ENCODE measurements at regions not wholly inside any gene's neighbourhood (a gene's known extent, or its start where the extent isn't known, plus 50 kb on each side); places are given as distances from the start of the nearest gene placed in this dataset.
"Not testable (repeated sequence)": the region's sequence is repeated elsewhere in the genome, so short reads cannot be mapped to it uniquely, and the experiment has no call there.

DNA sequence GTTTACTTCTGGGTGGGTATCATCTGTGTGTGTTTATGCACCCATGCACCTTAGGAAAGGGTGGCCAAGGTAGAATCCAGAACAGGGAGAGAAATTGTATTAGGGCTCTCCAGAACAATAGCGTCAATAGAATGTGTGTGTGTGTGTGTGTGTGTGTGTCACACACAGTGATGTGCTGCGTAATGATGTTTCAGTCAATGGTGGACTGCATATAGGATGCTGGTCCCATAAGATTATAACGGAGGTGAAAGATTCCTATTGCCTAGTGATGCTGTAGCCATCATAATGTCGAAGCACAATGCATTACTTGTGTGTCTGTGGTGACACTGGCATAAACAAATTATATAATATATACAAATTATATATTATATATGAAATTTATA lies 69.3 kb upstream of the PRR23C start:
- DNase-seq = no peak

DNA sequence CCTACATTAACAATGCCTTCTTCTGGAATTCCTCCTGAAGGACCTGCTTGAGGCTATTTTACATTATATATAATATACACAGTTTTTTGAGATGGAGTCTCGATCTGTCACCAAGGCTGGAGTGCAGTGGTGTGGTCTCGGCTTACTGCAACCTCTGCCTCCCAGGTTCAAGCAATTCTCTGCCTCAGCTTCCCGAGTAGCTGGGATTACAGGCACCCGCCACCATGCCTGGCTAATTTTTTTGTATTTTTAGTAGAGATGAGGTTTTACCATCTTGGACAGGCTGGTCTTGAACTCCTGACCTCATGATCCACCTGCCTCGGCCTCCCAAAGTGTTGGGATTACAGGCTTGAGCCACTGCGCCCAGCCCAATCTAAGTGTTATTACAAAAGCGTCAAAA lies 71.9 kb upstream of the PRR23C start:
- not testable (repeated sequence) for DNase-seq

DNA sequence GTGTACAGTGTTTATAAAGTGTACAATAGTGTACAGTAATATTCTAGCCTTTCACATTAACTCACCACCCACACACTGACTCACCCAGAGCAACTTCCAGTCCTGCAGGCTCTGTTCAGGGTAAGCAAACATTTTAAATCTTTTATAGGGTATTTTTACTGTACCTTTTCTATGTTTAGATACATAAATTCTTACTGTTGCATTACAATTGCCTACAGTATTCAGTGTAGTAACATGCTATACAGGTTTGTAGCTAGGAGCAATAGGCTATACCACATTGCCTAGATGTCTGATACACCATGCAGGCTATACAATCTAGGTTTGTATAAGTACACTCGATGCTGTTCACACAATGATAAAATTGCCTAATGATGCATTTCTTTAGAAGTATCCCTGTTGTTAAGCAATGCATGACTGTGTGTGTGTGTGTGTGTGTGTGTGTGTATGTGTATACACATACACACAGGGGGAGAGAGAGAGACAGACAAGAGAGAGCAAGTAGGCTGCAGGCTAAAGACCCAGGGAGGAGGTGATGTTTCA lies 72.5 kb upstream of the PRR23C start:
- no peak for DNase-seq

DNA sequence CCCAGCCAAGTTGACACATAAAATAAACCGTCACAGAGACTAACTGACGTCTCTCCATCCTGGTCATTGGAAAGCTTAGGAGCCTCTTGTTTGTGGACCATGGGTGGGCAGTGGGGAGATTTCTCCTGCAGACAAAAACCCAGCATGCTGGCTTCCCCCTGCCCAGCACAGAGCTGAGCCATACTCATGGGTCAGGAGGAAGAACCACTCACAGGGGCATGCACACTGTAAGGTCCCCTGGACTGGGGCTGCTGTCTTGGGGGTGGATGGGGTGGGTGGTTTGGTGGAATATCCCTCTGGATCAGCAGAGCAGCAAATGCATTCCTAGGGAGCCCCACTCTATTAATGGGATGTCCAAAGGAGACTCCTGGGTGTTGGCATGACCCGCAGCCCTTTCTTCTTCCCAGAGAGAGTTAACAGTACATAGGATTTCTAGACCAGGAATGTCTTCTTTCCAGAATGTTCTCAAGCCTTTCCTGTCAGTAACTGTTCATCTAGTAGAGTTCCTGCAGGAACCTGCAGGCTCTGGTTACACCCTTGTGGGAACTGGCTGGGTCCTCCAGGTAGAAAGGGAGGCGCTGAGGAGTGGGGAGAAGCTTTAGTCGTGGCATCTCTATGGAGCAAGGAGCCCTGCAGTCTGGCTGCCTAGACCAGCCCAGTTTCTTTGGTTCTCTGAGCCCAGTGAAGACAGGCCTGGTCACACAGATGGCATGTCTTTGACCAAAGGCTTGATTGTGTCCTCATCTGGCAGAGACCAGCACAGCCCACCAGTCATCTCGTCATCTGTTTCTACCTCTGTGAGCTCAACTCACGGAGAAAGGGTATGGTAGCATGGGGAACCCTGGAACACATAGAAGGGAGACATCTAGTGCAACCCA lies 73.4 kb upstream of the PRR23C start:
- no peak for DNase-seq

DNA sequence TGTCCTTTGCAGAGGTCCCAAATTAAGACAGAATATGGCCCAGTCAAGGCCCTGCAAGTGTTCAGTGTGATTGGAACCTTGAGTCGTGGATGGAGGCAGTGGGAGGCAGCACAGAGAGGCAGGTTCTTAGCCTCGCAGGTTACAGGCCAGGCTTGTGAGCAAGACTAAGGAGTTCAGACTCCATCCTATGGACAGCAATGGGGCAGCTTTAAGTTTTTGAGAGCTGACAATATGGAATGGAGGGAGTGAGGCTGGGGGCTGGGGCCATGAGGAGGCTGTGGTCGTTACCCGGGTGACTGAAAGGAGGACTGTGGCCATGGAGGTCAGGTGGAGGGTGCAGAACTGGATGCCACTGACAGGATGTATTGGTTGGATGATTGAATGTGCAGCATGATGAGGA lies 74.1 kb upstream of the PRR23C start:
- no peak for DNase-seq

DNA sequence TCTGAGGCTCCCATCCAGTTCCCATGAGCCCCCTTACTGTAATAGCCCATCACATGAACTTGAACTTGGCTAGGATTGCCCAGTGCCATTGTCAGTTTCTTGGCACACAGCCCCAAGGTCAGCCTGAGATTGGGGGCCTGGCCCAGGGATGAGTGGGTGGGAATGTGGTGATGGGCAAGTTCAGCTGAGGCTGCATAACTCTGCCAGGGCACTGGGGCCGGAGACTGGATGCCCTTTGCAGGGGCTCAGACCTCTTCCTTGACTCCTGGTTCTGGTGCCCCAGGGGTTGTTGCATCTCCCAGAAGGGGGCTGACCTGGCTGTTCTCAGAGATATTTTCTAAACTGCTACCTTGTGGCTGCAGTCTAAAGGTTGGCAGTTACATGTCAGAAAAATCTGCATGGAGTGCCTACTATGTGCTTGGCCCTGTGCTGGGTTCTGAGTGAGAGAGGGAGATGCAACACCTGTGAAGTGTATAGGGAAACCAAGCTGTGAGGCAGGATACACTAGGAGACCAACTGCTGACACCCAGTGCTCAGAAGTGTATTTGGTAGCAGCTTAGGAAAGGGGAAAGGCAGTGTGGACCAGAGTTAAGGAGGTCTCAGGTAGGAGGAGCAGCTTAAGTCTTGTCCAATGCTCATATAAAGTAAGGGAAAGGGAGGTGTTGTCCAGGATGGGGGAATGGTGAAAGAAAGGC lies 74.8 kb upstream of the PRR23C start:
- no peak for DNase-seq

DNA sequence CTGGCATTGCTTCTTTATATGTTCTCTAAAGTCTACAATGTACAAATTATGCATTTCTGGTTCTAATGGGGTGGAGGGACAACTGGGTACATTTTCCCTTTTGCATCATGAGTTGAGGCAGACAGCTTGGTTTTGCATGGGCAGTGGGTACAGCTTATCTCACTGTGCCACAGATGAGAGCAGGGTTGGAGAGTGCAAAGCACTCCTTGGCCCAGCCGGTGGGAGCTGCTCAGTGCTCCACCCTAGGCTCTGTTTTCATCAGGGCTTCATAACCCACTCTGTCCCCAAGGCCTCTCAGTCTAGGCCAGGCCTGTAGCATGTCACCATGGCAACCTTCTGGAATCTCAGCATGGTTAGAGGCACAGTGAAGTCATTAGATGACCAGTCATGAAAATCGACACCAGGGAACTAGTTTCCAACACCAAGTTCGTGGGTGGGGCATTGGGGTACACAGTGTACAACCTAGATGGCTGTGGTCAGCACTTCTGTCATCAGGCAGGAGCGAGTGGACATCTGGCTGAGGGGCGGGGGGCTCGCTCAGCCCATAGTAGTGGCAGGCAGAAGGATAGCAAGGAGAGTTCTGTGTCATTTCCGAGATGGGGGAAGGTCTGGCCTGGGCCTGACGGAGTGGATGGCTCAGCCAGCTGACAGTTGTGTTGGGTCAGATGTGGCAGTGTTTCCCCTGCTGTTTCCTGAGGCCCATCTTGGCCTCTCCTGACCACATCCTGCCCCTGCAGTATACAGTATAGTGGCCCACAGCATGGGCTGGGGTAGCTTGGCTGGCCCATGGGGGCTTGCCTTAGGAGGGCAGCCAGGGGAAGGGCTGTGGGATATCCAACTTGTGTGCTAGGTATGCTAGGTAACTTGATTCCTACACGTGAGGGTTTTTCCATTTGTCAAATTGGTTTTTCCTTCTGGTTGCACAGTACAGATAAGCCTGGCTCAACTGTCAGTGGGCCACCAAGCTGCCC lies 75.7 kb upstream of the PRR23C start:
- DNase-seq = peak; percentile 59

DNA sequence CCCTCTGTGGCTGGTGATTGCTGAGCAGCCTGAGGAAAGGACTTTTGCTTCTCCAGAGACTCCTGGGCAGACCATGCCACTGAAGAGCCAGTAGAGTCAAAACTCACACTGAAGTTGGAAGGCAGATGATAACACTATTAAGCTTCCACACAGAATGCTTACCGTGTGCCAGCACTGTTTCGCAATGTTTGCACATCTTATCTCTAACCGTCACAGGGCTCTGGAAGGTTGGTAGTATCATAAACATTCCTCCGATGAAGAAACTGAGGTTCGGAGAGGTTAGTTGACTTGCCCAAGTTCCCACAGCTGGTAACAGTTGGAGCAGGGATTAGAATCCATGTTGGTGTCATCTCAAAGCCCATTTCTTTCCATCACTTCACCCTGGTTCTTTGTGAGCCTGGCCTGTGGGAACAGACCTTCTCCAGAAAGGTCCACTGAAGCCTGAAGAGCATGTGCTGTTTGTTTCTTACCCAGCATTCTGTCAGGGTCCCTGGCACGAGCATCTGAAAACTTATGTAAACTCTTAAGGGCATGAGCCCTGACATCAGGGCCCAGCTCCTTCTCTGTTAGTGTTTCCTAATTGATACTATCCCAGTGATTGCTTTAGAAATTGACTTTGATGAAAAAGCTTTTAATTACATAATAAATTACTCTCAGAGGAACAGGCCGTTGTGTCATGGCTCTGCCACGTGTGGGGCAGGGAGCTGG lies 77.0 kb upstream of the PRR23C start:
- no peak for DNase-seq

DNA sequence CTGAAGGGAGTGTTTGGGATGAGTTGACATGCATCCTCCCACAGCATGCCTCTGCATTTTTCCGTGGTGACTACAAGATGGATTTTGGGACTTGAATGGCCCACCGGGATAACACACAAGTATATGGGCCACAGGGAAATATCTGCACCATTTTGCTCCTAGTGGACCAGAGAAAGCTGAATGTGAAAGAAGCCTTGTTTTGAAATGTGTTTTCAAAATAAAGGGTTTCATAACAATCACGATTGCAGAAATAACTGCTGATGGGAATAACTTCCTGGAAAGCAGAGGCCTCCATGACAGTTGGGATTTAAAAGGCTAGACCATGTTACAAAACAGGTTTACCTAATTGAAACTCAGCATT lies 77.5 kb upstream of the PRR23C start:
- DNase-seq = no peak

DNA sequence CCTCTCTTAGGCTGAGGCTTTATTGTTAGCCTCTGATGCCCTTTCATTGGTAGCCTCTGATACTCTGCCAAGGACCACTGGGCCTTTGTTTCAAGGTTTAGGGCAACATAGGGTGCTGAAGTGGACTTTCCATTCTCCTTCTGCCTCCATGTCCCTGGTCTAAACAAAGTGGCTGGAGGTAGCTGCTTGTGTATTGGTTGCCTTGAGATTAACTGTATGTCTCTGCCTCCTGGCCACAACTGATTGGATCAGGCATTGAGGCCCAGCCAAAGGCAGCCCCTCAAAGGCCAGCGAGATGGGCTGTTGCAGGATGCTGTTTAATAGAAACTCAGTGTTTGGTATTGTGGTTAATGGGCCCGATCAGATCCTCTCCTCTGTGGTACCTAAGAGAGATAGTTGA lies 77.9 kb upstream of the PRR23C start:
- DNase-seq = no peak

DNA sequence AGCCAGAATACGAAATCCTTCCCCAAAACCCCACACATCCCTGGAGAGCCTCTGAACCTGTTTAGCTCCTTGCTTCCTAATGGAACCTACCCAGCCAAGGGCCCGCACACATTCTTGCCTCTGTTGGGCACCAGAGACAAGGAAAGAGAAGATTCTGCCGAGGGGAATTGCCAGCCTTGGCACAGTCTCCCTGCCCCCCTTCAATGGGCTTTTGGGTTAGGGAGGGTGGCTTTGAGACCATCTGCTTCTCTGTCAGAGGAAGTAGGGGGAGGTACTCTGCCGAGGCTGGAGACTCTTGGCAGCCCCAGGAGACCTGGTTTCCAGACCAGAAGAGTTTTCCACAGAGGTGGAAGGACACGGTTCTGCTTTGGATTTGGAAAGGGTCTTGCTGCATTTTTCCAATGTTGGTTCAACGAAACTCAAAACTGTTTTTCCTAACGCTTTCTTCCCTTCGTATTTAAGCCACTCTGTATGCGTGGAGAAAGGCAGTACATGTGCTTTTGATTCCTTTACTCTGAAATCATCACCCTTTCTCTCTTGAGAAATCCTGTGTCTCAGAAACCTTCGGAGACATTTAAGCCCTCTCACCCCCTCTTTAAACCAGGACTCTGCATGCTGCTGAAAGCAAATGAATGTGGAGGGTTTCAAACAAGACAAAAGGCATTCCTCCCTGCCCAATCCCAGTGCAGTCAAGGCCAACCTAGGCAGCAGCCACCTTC lies 78.8 kb upstream of the PRR23C start:
- DNase-seq = no peak

DNA sequence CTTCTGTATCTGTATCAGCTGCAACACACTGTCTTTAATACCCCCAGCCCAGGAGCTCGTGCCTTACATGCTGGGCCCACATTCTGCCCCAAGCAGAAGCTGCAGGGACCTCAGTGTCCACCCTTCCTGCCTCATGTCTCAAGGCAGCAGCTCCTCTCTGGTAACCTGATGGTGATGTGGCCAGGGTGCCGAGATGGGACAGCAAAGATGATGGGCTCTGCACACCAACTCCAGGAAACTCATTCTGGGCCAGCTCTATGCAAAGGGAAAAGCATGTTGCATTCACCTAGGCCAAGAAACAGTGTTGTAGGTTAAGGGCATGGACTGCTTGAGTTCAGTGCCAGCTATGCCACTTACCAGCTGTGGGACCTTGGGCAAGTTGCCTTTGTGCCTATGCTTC lies 79.5 kb upstream of the PRR23C start:
- no peak for DNase-seq

DNA sequence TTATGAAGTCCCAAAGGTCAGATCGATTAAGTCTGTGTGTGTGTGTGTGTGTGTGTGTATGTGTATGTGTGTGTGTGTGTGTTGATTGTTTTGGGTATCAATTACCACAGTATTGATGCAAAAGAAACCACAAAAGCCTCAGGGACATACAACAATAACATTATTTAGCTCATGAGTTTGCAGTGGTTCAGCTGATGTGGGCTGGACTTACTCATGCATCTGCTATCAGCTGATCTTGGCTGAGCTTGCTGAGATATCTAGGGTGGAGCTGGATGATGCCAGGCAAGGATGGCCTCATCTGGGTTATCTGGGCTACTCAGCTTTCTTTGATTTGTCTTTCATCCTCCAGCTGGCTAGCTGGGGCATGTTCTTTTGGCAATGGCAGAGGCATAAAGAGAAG lies 82.4 kb upstream of the PRR23C start:
- DNase-seq = no peak

DNA sequence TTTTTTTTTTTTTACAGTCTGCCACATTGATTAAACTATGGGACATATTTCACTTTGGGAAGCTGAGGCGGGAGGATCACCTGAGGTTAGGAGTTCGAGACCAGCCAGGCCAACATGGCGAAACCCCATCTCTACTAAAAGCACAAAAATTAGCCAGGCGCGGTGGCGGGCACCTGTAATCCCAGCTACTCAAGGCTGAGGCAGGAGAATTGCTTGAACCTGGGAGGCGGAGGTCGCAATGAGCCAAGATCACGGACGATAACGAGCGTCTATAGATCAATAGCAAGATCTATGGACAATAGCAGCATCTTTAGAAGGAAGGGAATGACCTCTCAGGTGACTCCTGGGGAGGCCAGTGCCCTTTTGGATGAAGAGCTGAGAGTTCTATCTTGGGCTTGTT lies 82.9 kb upstream of the PRR23C start:
- not testable (repeated sequence) for DNase-seq

DNA sequence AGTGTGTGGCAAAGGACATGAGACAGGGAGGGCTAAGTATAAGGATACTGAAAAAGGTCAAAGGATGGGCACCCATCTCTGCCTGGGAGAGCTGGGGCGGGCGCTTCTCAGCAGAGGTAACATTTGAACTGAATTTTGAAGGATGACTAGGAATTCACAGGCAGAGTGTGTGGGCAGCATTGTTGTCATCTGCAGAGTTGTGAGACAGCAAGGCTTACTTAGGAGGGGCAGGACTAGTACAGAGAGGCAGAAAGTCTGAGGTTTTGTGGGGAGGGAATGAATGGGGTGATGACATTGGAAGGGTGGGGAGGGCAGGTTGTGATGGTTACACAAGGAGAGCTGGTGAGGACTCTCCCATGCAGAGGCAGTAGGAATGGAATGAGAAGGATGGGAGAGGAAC lies 84.1 kb upstream of the PRR23C start:
- DNase-seq = no peak

DNA sequence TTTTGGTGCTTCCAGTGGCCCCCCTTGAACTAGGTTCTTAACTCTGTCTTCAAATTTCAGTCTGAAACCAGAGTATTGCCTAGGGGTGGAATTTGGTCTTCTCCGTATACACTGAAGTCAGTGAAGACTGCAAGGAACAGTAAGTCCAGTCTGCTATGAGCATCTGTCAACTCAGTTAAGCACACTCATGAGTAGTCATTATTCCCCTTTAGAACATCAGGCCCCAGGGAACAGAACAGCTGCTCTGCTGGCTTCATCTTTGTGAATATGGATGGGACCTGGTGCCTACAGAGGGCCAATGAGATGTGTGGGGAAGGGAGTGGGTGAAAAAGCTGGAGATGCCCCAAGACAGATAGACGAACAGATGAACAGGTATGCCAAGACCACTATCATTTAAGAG lies 85.2 kb upstream of the PRR23C start:
- no peak for DNase-seq

DNA sequence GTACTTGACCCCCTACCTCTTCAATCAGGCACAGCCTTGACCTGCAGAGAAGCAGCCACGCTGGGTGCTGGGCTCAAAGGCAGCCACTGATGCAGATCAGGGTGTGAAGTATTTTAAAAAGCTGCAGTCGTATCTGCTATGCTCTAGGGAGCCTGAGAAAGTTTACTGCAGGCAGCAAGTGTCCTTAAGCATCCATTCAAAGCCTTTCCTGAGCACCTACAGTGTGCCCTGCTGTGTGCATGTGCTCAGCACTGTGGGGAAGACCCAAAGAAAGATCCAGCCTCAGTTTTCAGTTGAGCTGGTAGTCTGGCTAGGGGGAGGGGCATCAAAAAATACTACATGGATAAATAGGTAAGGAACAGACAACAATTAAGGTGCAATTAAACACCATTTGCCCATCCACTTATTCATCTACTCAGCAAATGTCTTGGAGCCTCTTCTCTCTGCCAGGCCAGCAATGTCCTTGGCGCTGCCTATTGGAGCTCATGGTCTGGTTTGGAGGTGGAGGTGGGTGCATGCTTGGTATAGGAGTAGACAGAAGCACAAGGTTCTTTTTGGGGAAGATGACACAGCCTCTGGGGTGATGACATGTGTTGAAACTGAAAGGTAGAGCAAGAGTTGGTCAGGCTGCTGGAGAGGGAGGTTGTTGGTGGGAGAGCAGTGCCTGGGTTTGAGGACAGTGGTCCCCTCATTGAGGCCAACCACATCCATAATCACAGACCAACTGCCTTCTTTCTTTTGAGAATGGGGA lies 85.9 kb upstream of the PRR23C start:
- DNase-seq = no peak

DNA sequence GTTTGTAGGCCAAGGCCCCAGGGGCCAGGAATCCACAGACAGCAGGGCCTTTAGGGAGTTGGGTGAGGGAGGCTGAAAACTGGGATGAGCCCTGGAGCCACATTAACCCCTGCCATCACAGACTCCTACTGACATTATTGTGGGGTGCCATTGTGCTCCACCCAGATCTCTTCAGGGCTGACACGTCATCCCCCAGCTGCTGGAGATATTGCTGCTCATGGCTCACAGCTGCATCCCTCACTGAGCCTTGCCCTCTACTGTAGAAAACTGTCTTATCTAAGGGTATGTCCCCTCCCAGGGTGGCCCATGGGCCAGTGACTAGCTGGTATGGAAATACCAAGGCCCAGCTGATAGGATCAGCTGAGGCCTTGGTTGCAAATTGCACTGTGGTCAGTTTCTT lies 87.3 kb upstream of the PRR23C start:
- DNase-seq = no peak

DNA sequence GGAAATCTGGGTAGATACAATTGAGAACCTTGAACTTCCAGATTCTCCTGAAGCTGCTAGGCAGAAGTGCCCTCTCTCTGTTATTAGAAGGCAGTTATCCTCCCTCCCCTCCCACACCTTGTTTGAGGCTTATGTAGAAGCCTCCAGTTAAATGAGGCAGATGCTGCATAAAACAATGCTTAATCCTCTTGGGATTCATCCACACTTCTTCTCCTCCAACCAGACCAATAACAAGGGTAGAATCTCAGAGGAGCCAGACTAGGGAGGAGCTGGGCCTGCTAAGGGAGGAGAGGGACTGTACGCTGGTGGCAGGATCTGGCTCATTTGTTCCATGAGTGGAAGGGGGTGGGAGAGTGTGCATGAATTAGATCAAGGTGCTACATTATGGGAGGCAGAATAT lies 88.3 kb upstream of the PRR23C start:
- DNase-seq = no peak

DNA sequence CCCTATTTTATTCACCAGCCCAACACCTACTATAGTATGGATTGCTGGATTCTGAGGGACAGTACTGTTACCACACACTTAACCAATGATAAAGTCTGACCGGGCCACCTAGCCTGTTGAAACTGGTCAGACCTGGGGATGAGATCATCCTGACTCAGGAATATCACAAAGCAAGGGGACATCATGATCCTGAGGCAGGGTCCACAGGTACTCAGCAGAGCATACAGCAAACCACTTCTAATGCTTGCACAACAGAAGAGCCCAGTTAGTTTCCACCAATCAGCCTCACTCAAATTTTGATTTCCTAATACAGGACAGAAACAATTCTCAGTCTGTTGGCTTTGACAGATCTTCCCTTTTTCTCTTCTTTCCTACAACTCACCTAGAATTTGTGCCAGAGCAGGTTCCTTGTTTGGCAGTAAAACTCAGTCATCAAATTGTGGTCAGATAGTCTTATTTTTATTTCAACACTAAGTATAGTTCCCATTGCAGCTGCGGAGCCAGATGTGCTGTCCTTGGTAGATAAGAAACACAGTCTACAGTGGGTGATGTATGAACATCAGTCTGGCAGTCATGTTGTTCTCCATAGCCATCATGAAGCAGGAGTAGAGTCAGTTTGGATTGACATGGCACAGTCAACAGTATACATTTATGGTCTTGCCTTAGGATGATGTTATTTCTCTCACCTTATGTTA lies 90.1 kb upstream of the PRR23C start:
- no peak for DNase-seq
